ENCODE measurements at regions not wholly inside any gene's neighbourhood (a gene's known extent, or its start where the extent isn't known, plus 50 kb on each side); places are given as distances from the start of the nearest gene placed in this dataset.

DNA sequence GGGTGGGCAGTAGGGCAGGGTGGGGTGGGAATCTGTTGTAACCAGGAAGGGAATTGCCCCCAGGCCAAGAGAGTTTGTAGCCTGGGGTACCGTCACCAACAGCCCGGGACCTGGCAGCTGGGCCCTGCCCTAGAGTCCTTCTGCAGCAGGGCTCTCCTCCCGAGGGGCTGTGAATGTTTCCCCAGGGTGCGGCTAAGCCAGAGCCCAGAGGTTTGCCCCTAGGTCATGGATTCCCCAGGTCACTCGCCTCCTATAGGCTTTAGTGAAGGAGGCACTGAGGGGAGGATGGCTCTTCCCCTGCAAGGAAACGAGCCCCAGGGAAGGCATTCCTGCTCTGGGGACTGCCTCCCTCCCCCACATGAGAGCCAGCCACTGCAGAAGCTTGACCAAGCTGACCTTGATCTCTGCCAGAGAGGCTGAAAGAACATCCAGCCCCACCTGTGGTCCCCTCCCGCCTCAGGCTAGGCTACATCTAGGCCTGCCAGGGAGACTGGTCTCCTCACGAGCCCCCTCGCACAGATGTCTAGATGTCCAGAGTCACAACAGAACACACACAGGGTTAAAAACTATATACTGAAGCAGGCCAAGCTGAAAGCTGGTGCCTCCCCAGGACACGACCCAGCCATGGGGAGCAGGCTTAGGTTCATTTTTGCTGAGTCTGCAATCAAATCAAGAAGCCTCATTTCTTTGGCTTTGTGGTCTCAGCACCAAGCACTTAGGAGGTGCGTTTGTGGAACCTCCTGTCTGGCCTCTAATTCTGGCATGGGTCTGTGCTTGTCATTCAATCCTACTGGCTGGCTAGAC lies 69.1 kb upstream of the TAMM41 start:
- TF ChIP-seq, protein P1, sequence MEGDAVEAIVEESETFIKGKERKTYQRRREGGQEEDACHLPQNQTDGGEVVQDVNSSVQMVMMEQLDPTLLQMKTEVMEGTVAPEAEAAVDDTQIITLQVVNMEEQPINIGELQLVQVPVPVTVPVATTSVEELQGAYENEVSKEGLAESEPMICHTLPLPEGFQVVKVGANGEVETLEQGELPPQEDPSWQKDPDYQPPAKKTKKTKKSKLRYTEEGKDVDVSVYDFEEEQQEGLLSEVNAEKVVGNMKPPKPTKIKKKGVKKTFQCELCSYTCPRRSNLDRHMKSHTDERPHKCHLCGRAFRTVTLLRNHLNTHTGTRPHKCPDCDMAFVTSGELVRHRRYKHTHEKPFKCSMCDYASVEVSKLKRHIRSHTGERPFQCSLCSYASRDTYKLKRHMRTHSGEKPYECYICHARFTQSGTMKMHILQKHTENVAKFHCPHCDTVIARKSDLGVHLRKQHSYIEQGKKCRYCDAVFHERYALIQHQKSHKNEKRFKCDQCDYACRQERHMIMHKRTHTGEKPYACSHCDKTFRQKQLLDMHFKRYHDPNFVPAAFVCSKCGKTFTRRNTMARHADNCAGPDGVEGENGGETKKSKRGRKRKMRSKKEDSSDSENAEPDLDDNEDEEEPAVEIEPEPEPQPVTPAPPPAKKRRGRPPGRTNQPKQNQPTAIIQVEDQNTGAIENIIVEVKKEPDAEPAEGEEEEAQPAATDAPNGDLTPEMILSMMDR (IDR thresholded peaks at IDR 0.05; ENCODE audit: low read depth, low read length, poor library complexity, severe bottlenecking): no peak
- TF ChIP-seq EZH2phosphoT487 (IDR thresholded peaks at IDR 0.05; ENCODE audit: borderline replicate concordance, low read length): no peak

Measured in DOHH2 (cell line).